ENCODE measurements at regions not wholly inside any gene's neighbourhood (a gene's known extent, or its start where the extent isn't known, plus 50 kb on each side); places are given as distances from the start of the nearest gene placed in this dataset.

DNA sequence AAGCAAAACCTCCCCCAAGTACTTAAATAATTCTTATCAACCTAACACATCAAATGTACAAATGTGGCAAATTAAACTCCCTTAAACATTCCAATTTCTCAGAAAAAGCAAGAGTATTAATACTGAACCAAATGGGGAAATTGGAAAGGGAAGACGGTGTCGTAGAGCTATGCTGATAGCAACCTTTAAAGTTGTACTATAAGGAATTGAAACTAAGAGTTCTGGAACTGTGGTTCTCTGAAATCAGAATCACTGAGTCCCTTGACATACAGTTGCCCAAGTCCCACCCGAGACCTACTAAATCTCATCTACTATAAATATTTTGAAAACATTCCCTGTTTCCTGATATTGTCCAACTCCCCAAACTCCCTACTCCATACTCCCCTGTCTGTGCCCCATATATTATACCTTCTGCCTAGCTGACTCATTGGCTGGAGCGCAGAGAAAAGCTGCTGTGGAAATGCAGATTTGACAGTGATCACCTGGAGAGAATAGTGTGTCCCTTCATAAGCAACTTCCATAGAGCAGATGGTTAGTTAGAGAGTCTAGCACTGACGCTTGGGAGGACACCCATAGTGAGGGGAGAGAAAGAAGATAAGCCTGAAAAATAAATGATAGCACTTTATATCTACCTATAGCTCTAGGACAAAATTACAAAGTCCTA, 51.4 kb upstream of the ITM2B start:
- no peak for DNase-seq

GRCh38 chr13:48178126-48178525, 54.9 kb upstream of the ITM2B start:
- DNase-seq: no peak

- no peak for DNase-seq
Measured at GRCh38 chr13:48176781-48177180, 56.2 kb upstream of the ITM2B start.

- DNase-seq: no peak
Measured at GRCh38 chr13:48175185-48175584, 57.8 kb upstream of the ITM2B start.

DNA sequence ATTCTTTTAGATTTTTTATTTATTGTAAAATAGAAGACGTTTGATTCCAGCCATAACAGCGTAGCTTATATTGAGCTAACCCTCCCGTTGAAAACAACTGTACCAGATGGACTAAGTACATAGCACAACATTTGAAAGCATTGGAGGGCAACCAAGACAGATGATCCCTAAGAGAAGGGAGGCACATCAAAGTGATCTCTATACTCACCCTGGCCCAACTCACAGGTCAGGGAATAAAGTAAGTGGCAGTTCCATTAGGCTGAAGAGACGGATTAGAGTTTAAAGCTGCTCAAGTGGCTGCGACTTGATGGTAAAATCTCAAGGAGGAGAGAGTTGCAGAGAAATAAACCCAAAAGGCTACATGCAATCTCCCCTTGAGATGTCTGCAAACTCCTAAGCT, 65.1 kb upstream of the ITM2B start:
- DNase-seq: no peak

DNA sequence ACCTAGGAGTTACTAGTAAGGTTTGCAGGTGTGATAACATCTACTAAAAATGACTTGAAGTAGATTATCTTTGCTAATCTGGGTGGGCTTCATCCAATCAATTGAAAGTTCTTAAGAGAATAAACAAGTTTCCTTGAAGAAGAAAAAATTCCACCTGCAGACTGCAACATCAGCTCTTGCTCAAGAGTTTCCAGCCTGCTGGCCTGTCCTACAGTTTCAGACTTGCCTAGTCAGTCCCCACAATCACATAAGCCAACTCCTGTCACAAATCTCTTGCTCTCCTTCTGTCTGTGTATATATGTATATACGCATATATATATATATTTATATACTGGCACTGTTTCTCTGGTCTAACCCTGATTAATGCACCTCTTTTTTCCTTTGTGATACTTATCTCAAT, 67.3 kb upstream of the ITM2B start:
- no peak for DNase-seq

DNA sequence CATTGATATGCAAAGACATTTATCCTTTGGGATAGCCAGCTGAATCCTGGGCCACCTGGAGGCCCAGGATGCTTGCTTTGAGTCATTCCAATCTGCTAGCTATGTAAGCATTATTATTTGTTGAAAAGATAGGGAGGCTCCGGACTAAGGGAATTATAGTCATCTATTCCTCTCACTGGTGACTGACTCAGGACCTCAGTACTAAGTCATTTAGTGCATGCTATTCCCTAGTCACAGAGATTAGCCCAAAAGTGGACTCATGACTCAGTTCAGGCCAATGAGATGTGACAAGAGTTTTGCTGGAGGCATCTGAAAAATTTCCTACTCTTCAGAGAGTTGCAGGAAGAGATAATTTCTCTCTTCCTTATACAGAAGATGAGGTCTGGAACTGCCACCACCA, 67.9 kb upstream of the ITM2B start:
- DNase-seq: no peak

DNA sequence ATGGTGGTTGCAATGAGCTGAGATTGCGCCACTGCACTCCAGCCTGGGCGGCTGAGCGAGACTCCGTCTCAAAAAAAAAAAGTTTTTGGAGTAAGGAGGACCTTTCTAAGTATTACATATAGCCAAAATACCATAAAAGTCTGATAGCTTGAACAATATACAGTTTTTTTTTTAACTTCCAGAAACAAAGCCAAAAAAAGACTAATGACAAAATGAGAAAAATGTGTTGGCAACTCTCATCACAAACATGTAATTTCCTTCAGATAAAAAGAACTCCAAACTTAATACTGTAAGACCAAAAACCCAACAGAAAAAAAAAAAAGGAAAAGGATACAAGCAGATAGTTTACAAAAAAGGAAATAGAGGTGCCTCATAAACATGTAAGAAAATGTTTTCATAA, 68.2 kb upstream of the MED4 start:
- no peak for DNase-seq

GRCh38 chr13:48162217-48162616, 67.3 kb upstream of the MED4 start:
- DNase-seq: no peak

- DNase-seq: no peak
Measured at GRCh38 chr13:48161530-48162179, 66.8 kb upstream of the MED4 start.

DNA sequence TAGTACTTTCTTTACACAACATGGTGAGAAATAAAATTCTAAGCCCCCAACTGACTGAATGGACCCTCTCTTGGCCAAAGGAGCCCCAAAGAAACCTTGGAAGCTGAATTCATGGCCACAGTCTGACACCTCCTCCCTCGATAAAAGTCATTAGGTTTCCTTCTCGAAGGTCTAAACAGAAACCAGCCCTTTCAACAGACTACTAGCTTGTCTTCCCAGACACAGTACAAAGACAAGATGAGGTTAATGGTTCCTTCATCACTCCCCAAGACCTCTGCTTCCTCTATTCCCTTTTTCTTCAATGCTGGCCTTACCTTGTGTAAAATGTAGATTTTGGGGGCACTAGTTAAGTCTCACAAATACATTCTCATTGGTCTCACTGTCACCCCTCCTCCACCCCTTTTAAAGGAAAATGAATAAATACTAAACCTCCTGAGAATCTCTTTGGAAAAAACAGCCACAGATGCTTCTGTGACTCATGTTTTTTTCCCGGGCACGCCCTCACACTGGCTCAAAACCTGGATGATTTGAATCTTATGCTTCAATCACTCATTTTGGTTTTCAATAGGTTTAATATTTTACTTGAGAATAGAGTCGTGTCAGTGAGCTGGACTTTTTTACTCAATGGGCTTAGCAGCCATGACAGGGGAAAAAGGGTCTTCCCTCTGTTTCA, 65.8 kb upstream of the MED4 start:
- DNase-seq: no peak

GRCh38 chr13:48159826-48160225, 64.9 kb upstream of the MED4 start:
- no peak for DNase-seq

DNA sequence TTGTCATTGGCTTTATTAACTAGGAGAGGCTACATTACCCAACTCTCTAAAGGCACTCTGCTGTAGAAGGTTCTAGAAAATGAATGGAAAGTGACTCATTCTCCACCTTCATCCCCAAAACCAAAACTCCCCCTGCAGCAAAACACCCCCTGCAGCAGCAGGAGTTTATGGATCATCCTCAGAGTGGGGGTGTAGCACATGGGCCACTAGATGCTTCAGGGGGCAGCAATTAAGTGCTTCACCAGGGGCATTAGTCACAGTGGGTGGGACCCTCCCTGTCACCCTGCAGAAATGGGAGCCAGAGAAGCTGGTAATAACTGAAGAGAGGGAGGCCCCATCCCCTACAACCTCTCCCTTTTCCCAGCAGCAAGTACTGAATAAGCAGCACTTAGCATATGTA, 64.5 kb upstream of the MED4 start:
- DNase-seq: no peak

DNA sequence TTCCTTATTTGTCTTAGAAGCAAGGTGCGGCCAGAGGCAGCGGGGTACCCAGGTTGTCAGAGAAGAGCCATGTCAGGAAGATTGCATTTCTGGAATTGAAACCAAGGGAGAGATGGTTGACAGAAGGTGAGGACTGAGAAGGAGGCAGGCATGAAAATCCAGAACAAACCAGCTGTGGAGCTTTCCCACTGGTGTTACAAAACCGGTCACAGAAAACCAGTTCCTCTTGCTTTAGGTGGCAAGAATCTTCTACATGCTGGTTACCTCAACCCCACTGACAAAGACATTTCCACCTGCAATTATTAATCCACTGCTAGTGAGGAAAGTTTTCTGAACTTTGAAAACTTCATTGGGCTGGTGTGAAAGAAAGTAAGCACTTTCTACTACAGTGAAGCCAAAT, 64.0 kb upstream of the MED4 start:
- peak; percentile 20 for DNase-seq

DNA sequence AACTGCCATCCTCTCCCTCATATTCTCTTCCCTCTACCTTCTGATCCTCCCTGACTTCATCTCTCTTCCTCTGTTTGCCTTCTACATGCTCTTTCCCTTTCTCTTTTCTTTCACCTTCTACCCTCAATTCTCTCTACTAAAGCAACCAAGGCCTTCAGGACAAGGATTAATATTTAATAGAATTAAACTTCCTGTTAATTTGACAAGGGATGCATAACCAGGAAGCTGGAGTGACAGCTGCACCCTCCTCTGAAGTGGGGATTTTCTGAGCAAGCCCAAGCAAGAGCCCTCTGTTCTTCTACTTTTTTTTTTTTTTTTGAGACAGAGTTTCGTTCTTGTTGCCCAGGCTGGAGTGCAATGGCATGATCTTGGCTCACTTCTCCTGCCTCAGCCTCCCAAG, 63.4 kb upstream of the MED4 start:
- no peak for DNase-seq

- no peak for DNase-seq
Measured at GRCh38 chr13:48156466-48156865, 61.6 kb upstream of the MED4 start.

- no peak for DNase-seq
Measured at GRCh38 chr13:48155848-48156247, 60.9 kb upstream of the MED4 start.

DNA sequence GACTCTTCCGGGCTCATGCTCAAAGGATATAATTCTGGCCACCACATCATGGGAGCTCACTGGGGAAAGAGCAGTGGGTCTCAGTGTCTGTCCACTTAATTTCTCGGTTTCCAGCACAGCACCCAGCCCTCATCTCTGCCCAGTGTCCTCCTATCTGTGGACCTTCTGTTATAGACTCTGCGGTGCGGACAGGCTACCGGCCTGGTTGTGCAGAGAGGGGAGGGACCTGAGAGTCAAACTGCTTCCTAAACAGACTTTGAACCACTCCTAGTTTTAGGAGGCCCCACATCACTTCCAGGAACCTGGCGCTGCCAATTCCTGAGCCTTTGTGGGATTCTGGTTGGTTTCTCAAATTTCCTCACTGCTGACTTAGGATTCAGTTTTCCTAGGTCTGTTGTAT, 59.8 kb upstream of the MED4 start:
- no peak for DNase-seq

GRCh38 chr13:48153186-48153585, 58.3 kb upstream of the MED4 start:
- no peak for DNase-seq

DNA sequence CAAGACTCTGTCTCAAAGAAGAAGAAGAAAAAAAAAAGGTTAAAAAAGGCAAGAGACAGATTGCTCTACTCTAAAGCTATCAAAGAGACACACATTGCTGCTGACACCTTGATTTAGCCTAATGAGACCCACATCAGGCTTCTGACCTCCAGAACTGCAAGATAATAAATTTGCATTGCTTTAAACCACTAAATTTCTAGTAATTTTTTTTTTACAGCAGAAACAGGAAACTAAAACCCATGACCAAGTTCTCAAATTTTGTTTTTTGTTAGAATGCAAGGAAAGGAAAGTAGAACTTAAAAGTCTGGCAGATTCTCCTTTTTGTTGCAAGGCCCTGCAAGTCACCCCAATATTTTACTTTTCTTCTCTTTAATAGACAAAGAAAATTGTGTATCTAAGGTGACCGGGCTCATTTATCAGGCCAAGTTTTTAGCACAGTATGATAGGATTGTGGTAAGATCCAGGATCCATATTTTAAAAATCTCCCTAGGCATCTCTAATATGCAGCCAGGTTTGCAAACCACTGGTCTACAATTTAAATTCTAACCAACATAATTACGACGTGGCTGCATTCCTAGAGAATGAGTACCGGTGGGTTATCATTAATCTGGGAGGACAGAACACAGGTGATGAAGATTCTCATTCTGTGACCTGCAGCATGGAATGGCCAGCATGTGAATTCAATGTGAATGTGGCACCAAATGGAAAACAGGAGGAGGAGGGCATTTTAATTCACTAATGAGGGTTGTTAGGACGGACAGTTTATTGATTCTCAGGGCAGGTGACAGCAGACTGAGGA, 56.7 kb upstream of the MED4 start:
- no peak for DNase-seq

GRCh38 chr13:48148454-48148853, 53.5 kb upstream of the MED4 start:
- DNase-seq: no peak

- no peak for DNase-seq
Measured at GRCh38 chr13:48146636-48147035, 51.7 kb upstream of the MED4 start.

- DNase-seq: no peak
Measured at GRCh38 chr13:48146122-48146521, 51.2 kb upstream of the MED4 start.

All from renal pelvis (tissue), 1 donor.